ENCODE measurements at regions not wholly inside any gene's neighbourhood (a gene's known extent, or its start where the extent isn't known, plus 50 kb on each side); places are given as distances from the start of the nearest gene placed in this dataset.
"Not testable (repeated sequence)": the region's sequence is repeated elsewhere in the genome, so short reads cannot be mapped to it uniquely, and the experiment has no call there.

GRCh38 chr9:21533597-21533996 lies 51.5 kb upstream of the IFNE start:
- Mint-ChIP-seq H3K9me3 (no peaks in the 10 kb centered on the region), H3K4me1 (ENCODE audit: low read depth) (no peaks in the 10 kb centered on the region), H3K36me3 (ENCODE audit: low read depth) (no peaks in the 10 kb centered on the region), H3K4me3 (no peak overlapping the region), H3K27me3 (peaks cover 2% of the 10 kb centered on the region), H3K27ac (no peak overlapping the region)
- intact Hi-C loops (cut with micrococcal nuclease), result no loop called here

- intact Hi-C loops (cut with micrococcal nuclease), result no loop called here
- Mint-ChIP-seq H3K36me3 (ENCODE audit: low read depth) (no peaks in the 10 kb centered on the region), H3K27ac (no peak overlapping the region), H3K4me1 (ENCODE audit: low read depth) (no peaks in the 10 kb centered on the region), H3K4me3 (no peak overlapping the region), H3K27me3 (peaks cover 2% of the 10 kb centered on the region), H3K9me3 (no peaks in the 10 kb centered on the region)
Measured at GRCh38 chr9:21535396-21535795, 53.3 kb upstream of the IFNE start.

GRCh38 chr9:21542787-21543186 lies 60.7 kb upstream of the IFNE start:
- no peaks in the 10 kb centered on the region for H3K4me1 Mint-ChIP-seq (ENCODE audit: low read depth)
- peaks cover 4% of the 10 kb centered on the region for H3K27me3 Mint-ChIP-seq
- H3K27ac Mint-ChIP-seq, result no peak overlapping the region
- intact Hi-C loops (cut with micrococcal nuclease), result no loop called here
- no peaks in the 10 kb centered on the region for H3K9me3 Mint-ChIP-seq
- H3K36me3 Mint-ChIP-seq (ENCODE audit: low read depth), result no peaks in the 10 kb centered on the region
- H3K4me3 Mint-ChIP-seq, result no peak overlapping the region

- Mint-ChIP-seq H3K4me3 (no peak overlapping the region), H3K27ac (no peak overlapping the region), H3K4me1 (ENCODE audit: low read depth) (no peaks in the 10 kb centered on the region), H3K36me3 (ENCODE audit: low read depth) (no peaks in the 10 kb centered on the region), H3K9me3 (no peaks in the 10 kb centered on the region), H3K27me3 (peaks cover 4% of the 10 kb centered on the region)
- intact Hi-C loops (cut with micrococcal nuclease), result no loop called here
Measured at GRCh38 chr9:21543187-21543586, 61.1 kb upstream of the IFNE start.

- H3K27me3 Mint-ChIP-seq; intact Hi-C loops (cut with micrococcal nuclease); H3K36me3 Mint-ChIP-seq (ENCODE audit: low read depth); H3K4me3 Mint-ChIP-seq; H3K27ac Mint-ChIP-seq; H3K4me1 Mint-ChIP-seq (ENCODE audit: low read depth); H3K9me3 Mint-ChIP-seq: not testable (repeated sequence)
Measured at GRCh38 chr9:21543816-21544215, 61.7 kb upstream of the IFNE start.

- Mint-ChIP-seq H3K27me3 (peaks cover 6% of the 10 kb centered on the region), H3K9me3 (no peaks in the 10 kb centered on the region), H3K36me3 (ENCODE audit: low read depth) (no peaks in the 10 kb centered on the region), H3K4me3 (no peak overlapping the region), H3K27ac (no peak overlapping the region), H3K4me1 (ENCODE audit: low read depth) (no peaks in the 10 kb centered on the region)
- intact Hi-C loops (cut with micrococcal nuclease), result no loop called here
Measured at GRCh38 chr9:21546949-21547348, 64.8 kb upstream of the IFNE start.

- Mint-ChIP-seq H3K36me3 (ENCODE audit: low read depth) (no peaks in the 10 kb centered on the region), H3K27me3 (peaks cover 12% of the 10 kb centered on the region), H3K4me1 (ENCODE audit: low read depth) (no peaks in the 10 kb centered on the region), H3K4me3 (no peak overlapping the region), H3K27ac (no peak overlapping the region), H3K9me3 (no peaks in the 10 kb centered on the region)
- intact Hi-C loops (cut with micrococcal nuclease), result no loop called here
Measured at GRCh38 chr9:21549251-21549765, 67.2 kb upstream of the IFNE start.

GRCh38 chr9:21549890-21550289 lies 67.8 kb upstream of the IFNE start:
- no peak overlapping the region for H3K27ac Mint-ChIP-seq
- H3K9me3 Mint-ChIP-seq, result no peaks in the 10 kb centered on the region
- peaks cover 12% of the 10 kb centered on the region for H3K27me3 Mint-ChIP-seq
- H3K36me3 Mint-ChIP-seq (ENCODE audit: low read depth), result no peaks in the 10 kb centered on the region
- no peaks in the 10 kb centered on the region for H3K4me1 Mint-ChIP-seq (ENCODE audit: low read depth)
- intact Hi-C loops (cut with micrococcal nuclease), result no loop called here
- no peak overlapping the region for H3K4me3 Mint-ChIP-seq

GRCh38 chr9:21550392-21550791 lies 68.3 kb upstream of the IFNE start:
- no peak overlapping the region for H3K27ac Mint-ChIP-seq
- no peak overlapping the region for H3K4me3 Mint-ChIP-seq
- no peaks in the 10 kb centered on the region for H3K9me3 Mint-ChIP-seq
- no peaks in the 10 kb centered on the region for H3K4me1 Mint-ChIP-seq (ENCODE audit: low read depth)
- intact Hi-C loops (cut with micrococcal nuclease), result no loop called here
- no peaks in the 10 kb centered on the region for H3K36me3 Mint-ChIP-seq (ENCODE audit: low read depth)
- peaks cover 12% of the 10 kb centered on the region for H3K27me3 Mint-ChIP-seq

- no peak overlapping the region for H3K4me3 Mint-ChIP-seq
- intact Hi-C loops (cut with micrococcal nuclease), result no loop called here
- no peaks in the 10 kb centered on the region for H3K36me3 Mint-ChIP-seq (ENCODE audit: low read depth)
- no peak overlapping the region for H3K27ac Mint-ChIP-seq
- peaks cover 21% of the 10 kb centered on the region for H3K27me3 Mint-ChIP-seq
- H3K9me3 Mint-ChIP-seq, result no peaks in the 10 kb centered on the region
- no peaks in the 10 kb centered on the region for H3K4me1 Mint-ChIP-seq (ENCODE audit: low read depth)
Measured at GRCh38 chr9:21551401-21551800, 69.3 kb upstream of the IFNE start.

- Mint-ChIP-seq H3K4me1 (ENCODE audit: low read depth) (no peaks in the 10 kb centered on the region), H3K9me3 (no peaks in the 10 kb centered on the region), H3K4me3 (no peak overlapping the region), H3K27me3 (peaks cover 27% of the 10 kb centered on the region), H3K36me3 (ENCODE audit: low read depth) (no peaks in the 10 kb centered on the region), H3K27ac (no peak overlapping the region)
- intact Hi-C loops (cut with micrococcal nuclease), result no loop called here
Measured at GRCh38 chr9:21552244-21553170, 70.4 kb upstream of the IFNE start.

GRCh38 chr9:21553441-21553840 lies 71.3 kb upstream of the IFNE start:
- H3K9me3 Mint-ChIP-seq, result no peaks in the 10 kb centered on the region
- H3K4me1 Mint-ChIP-seq (ENCODE audit: low read depth), result no peaks in the 10 kb centered on the region
- intact Hi-C loops (cut with micrococcal nuclease), result no loop called here
- H3K36me3 Mint-ChIP-seq (ENCODE audit: low read depth), result no peaks in the 10 kb centered on the region
- no peak overlapping the region for H3K4me3 Mint-ChIP-seq
- no peak overlapping the region for H3K27ac Mint-ChIP-seq
- peaks cover 36% of the 10 kb centered on the region for H3K27me3 Mint-ChIP-seq

- Mint-ChIP-seq H3K9me3 (no peaks in the 10 kb centered on the region), H3K36me3 (ENCODE audit: low read depth) (no peaks in the 10 kb centered on the region)
- intact Hi-C loops (cut with micrococcal nuclease), result no loop called here
Measured at GRCh38 chr9:21554813-21555212, 72.7 kb upstream of the IFNE start.

GRCh38 chr9:21555911-21556310 lies 73.8 kb upstream of the IFNE start:
- no peaks in the 10 kb centered on the region for H3K9me3 Mint-ChIP-seq
- H3K4me3 Mint-ChIP-seq, result no peak overlapping the region
- no peaks in the 10 kb centered on the region for H3K36me3 Mint-ChIP-seq (ENCODE audit: low read depth)
- no peak overlapping the region for H3K27ac Mint-ChIP-seq
- intact Hi-C loops (cut with micrococcal nuclease), result no loop called here
- H3K27me3 Mint-ChIP-seq, result peaks cover 56% of the 10 kb centered on the region
- H3K4me1 Mint-ChIP-seq (ENCODE audit: low read depth), result peaks cover 11% of the 10 kb centered on the region

More at GRCh38 chr9:21554813-21555212, 72.7 kb upstream of the IFNE start:
- H3K4me1 Mint-ChIP-seq (ENCODE audit: low read depth), result peaks cover 6% of the 10 kb centered on the region
- no peak overlapping the region for H3K27ac Mint-ChIP-seq
- H3K4me3 Mint-ChIP-seq, result no peak overlapping the region
- H3K27me3 Mint-ChIP-seq, result peaks cover 47% of the 10 kb centered on the region
